ENCODE measurements at regions not wholly inside any gene's neighbourhood (a gene's known extent, or its start where the extent isn't known, plus 50 kb on each side); places are given as distances from the start of the nearest gene placed in this dataset.

GRCh38 chr4:32251126-32251525, 1531.0 kb downstream of the PCDH7 start:
- no peak for ATAC-seq
- Mint-ChIP-seq H3K27me3 (no peaks in the 10 kb centered on the region), H3K36me3 (no peaks in the 10 kb centered on the region), H3K4me3 (no peak overlapping the region), H3K27ac (no peak overlapping the region), H3K9me3 (peaks cover 7% of the 10 kb centered on the region), H3K4me1 (no peaks in the 10 kb centered on the region)

GRCh38 chr4:32251926-32252325, 1531.8 kb downstream of the PCDH7 start:
- Mint-ChIP-seq H3K27me3 (no peaks in the 10 kb centered on the region), H3K4me1 (no peaks in the 10 kb centered on the region), H3K27ac (no peak overlapping the region), H3K4me3 (no peak overlapping the region), H3K36me3 (no peaks in the 10 kb centered on the region), H3K9me3 (peaks cover 7% of the 10 kb centered on the region)
- no peak for ATAC-seq

DNA sequence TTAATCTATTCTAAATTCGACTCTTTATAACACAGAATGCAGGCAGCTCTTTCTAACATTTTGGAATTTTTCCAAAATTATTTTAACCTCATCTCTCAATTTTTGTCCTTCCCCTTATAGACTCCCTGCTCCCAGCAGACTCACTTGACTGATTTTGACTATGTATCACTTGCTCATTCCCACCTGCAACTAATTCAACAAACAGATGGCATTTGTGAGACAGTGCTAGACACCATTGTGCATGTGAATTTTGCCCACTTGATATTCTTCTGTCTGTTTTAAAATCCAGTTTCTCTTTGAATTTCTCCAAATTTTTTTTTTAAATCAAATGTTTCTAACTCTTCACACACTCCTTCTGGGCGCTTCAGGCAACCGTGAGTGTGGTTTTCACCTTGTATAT, 1534.0 kb downstream of the PCDH7 start:
- no peaks in the 10 kb centered on the region for H3K4me1 Mint-ChIP-seq
- no peak overlapping the region for H3K27ac Mint-ChIP-seq
- no peak for ATAC-seq
- no peaks in the 10 kb centered on the region for H3K27me3 Mint-ChIP-seq
- no peaks in the 10 kb centered on the region for H3K36me3 Mint-ChIP-seq
- H3K4me3 Mint-ChIP-seq: no peak overlapping the region
- peaks cover 10% of the 10 kb centered on the region for H3K9me3 Mint-ChIP-seq

DNA sequence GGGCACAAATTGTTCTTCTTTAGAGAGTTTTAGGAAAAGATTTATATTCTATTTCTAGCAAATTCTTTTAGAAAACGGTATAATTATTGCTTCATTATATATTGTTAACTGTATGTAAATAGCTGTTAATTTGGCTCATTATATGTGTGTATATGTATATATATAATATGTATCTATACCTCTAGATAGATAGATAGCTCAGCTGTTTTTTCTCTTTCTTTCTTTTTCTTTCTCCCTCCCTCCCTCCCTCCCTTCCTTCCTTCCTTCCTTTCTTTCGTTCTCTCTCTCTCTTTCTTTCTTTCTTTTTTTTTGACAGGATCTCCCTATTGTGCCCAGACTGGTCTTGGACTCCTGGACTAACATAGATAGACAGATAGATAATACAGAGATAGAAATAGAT, 1538.8 kb downstream of the PCDH7 start:
- ATAC-seq: no peak
- Mint-ChIP-seq H3K27ac (no peak overlapping the region), H3K27me3 (no peaks in the 10 kb centered on the region), H3K36me3 (no peaks in the 10 kb centered on the region), H3K4me1 (no peaks in the 10 kb centered on the region), H3K4me3 (no peak overlapping the region), H3K9me3 (peaks cover 6% of the 10 kb centered on the region)

- Mint-ChIP-seq H3K27ac (no peak overlapping the region), H3K27me3 (no peaks in the 10 kb centered on the region), H3K9me3 (peaks cover 3% of the 10 kb centered on the region), H3K4me3 (no peak overlapping the region), H3K4me1 (no peaks in the 10 kb centered on the region), H3K36me3 (no peaks in the 10 kb centered on the region)
- ATAC-seq: no peak
These were observed 1541.0 kb downstream of the PCDH7 start for GRCh38 chr4:32261196-32261595.

DNA sequence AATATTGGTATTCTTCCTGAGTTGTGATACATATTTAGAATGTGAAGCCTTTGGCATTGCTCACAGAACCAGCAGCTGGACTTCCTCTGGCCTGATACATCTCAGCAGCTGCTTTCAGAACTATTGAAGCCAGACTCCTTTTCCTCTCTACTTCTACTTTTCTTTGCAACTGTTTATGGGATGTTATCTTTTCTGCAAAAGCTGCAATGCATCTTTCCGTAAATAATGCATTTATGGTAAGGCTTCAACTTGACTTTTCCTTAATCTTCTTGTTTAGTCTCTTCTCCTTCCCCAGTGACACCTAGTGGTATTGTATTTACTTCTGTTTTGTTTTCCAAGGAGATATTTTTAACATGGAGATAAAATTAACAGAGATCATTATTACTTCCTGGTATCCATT, 1548.7 kb downstream of the PCDH7 start:
- H3K27me3 Mint-ChIP-seq: no peaks in the 10 kb centered on the region
- H3K9me3 Mint-ChIP-seq: peaks cover 2% of the 10 kb centered on the region
- H3K4me1 Mint-ChIP-seq: no peaks in the 10 kb centered on the region
- no peak overlapping the region for H3K4me3 Mint-ChIP-seq
- H3K27ac Mint-ChIP-seq: no peak overlapping the region
- no peaks in the 10 kb centered on the region for H3K36me3 Mint-ChIP-seq
- no peak for ATAC-seq

DNA sequence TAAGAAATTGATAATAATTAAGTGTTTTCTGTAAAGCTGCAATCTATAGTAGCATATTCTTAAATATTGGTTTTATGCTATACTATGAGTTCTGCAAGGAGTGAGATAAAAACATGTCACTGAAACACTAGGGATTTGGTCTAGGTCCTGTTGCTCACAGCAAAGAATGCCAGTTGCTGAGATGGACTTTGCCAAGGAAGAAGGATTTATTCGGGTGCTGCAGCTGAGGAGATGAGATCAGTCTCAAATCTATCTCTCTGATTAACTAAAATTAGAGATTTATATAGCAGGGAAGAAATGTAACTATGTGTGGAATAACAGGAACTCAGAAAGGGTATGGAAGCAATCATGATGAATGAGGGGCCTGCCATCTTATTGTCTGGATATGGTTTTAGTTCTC, 1569.9 kb downstream of the PCDH7 start:
- no peak overlapping the region for H3K27ac Mint-ChIP-seq
- no peaks in the 10 kb centered on the region for H3K27me3 Mint-ChIP-seq
- ATAC-seq: no peak
- H3K4me1 Mint-ChIP-seq: no peaks in the 10 kb centered on the region
- H3K36me3 Mint-ChIP-seq: no peaks in the 10 kb centered on the region
- no peak overlapping the region for H3K4me3 Mint-ChIP-seq
- H3K9me3 Mint-ChIP-seq: peaks cover 2% of the 10 kb centered on the region

DNA sequence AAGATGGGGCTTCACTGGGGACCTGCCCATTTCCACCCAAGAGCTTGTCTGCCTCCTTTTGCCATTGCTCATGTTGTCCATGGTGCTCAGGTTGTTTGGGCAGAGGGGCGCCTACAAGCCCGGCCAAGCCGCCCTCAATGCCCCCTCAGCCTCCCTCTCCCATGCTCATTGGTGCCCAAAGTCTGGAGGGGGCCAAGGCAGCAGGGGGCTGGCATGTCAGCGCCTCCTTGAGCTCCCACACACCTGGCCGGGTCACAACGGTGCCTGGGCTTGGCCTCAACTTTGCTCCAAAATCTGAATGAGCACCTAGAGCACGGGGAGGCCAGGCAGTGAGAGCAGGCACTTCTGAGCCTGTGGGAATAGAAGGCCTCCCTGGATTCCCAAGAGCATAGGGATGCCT, 1598.8 kb downstream of the PCDH7 start:
- Mint-ChIP-seq H3K27ac (no peak overlapping the region), H3K36me3 (no peaks in the 10 kb centered on the region), H3K4me3 (no peak overlapping the region), H3K4me1 (no peaks in the 10 kb centered on the region), H3K9me3 (no peaks in the 10 kb centered on the region), H3K27me3 (no peaks in the 10 kb centered on the region)
- no peak for ATAC-seq

- no peaks in the 10 kb centered on the region for H3K27me3 Mint-ChIP-seq
- H3K9me3 Mint-ChIP-seq: peaks cover 3% of the 10 kb centered on the region
- H3K27ac Mint-ChIP-seq: no peak overlapping the region
- H3K36me3 Mint-ChIP-seq: no peaks in the 10 kb centered on the region
- no peaks in the 10 kb centered on the region for H3K4me1 Mint-ChIP-seq
- ATAC-seq: no peak
- no peak overlapping the region for H3K4me3 Mint-ChIP-seq
These were observed 1601.3 kb downstream of the PCDH7 start for GRCh38 chr4:32321421-32321820.

- no peaks in the 10 kb centered on the region for H3K27me3 Mint-ChIP-seq
- no peaks in the 10 kb centered on the region for H3K36me3 Mint-ChIP-seq
- H3K4me1 Mint-ChIP-seq: no peaks in the 10 kb centered on the region
- no peak for ATAC-seq
- H3K4me3 Mint-ChIP-seq: no peak overlapping the region
- no peak overlapping the region for H3K27ac Mint-ChIP-seq
- peaks cover 6% of the 10 kb centered on the region for H3K9me3 Mint-ChIP-seq
These were observed 1614.6 kb downstream of the PCDH7 start for GRCh38 chr4:32334759-32335158.

DNA sequence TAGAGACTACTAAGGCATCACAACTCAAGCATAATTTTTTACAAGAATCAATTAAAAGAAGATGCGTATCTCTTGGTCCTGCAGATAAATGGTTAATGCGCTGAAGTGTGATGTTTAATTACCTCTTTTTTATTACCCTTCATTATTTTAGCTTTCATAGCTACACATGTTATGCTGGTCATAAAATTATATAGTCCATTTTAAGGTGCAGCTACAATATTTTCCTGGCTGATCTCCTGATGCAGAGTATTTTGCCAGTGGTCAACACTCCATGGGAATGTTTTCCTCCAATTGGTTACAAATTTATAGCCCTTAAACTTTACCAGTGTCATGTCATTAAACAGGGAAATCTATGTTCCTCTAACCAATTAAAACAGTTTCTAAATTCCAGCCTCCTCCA, 1617.2 kb downstream of the PCDH7 start:
- peaks cover 6% of the 10 kb centered on the region for H3K9me3 Mint-ChIP-seq
- no peaks in the 10 kb centered on the region for H3K4me1 Mint-ChIP-seq
- no peak overlapping the region for H3K27ac Mint-ChIP-seq
- no peak overlapping the region for H3K4me3 Mint-ChIP-seq
- H3K27me3 Mint-ChIP-seq: no peaks in the 10 kb centered on the region
- no peak for ATAC-seq
- no peaks in the 10 kb centered on the region for H3K36me3 Mint-ChIP-seq

- ATAC-seq: no peak
These were observed 1620.4 kb downstream of the PCDH7 start for GRCh38 chr4:32340591-32340990.

DNA sequence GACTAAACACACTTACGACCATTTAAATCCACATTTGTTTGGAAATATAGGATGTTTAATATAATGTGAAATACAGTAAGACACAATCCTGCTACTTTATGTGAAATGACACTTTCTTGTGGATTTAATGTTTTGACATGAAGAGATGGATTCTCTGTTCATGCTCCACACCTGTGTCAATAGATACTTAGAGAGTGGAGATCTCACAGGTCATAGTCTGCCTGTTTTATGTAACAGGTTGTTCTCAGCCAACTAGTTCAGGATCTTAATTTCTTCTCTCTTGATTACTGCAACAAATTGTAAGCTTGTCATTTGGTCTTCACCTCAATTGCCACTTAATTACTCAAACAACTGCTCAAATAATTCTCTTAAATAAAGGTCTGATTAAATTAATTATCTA, 1621.2 kb downstream of the PCDH7 start:
- Mint-ChIP-seq H3K4me3 (no peak overlapping the region), H3K9me3 (peaks cover 5% of the 10 kb centered on the region), H3K27ac (no peak overlapping the region), H3K36me3 (no peaks in the 10 kb centered on the region), H3K4me1 (no peaks in the 10 kb centered on the region), H3K27me3 (no peaks in the 10 kb centered on the region)
- no peak for ATAC-seq

More at GRCh38 chr4:32340591-32340990, 1620.4 kb downstream of the PCDH7 start:
- peaks cover 5% of the 10 kb centered on the region for H3K9me3 Mint-ChIP-seq
- H3K4me1 Mint-ChIP-seq: no peaks in the 10 kb centered on the region
- no peak overlapping the region for H3K27ac Mint-ChIP-seq
- H3K36me3 Mint-ChIP-seq: no peaks in the 10 kb centered on the region
- no peaks in the 10 kb centered on the region for H3K27me3 Mint-ChIP-seq
- H3K4me3 Mint-ChIP-seq: no peak overlapping the region

DNA sequence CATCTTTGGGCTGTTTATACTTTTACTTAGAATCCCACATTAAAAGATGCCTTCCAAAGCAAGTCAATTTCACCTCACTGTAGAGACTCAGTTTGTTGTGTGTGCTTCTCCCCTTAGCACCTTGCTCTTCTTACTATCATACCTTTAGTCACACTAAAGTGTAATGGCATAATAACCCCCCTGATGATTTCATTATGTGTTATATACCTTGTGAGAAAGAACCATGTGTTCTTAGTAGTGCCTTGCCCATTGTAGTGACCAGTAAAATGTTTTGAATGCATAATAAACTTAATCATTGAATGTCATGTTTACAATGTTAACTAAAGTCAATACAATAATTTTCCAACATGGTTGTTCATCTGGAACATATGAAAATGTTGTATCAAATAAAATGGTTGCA, 1621.9 kb downstream of the PCDH7 start:
- no peak for ATAC-seq
- Mint-ChIP-seq H3K4me3 (no peak overlapping the region), H3K4me1 (no peaks in the 10 kb centered on the region), H3K9me3 (peaks cover 2% of the 10 kb centered on the region), H3K27me3 (no peaks in the 10 kb centered on the region), H3K36me3 (no peaks in the 10 kb centered on the region), H3K27ac (no peak overlapping the region)

DNA sequence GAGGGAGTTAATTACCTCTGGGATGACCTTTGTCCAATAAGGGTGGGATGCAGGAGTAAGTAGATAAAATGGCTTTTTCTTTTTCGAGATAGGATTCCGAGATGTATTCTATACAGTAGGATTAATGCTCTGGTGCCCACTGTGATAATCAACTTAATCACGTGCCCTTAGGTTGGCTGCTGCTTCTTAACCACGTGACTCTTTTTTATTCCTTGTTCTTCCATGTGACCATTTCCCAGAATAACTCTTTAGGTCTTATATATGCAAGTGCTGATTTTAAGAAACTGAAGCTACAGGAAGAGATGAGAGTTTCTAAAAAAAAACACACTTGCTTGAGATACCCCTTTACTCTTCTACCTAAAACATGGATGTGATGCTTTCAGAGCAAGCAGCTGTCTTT, 1628.9 kb downstream of the PCDH7 start:
- ATAC-seq: no peak
- Mint-ChIP-seq H3K4me1 (no peaks in the 10 kb centered on the region), H3K27ac (no peak overlapping the region), H3K4me3 (no peak overlapping the region), H3K9me3 (peaks cover 6% of the 10 kb centered on the region), H3K36me3 (no peaks in the 10 kb centered on the region), H3K27me3 (no peaks in the 10 kb centered on the region)

DNA sequence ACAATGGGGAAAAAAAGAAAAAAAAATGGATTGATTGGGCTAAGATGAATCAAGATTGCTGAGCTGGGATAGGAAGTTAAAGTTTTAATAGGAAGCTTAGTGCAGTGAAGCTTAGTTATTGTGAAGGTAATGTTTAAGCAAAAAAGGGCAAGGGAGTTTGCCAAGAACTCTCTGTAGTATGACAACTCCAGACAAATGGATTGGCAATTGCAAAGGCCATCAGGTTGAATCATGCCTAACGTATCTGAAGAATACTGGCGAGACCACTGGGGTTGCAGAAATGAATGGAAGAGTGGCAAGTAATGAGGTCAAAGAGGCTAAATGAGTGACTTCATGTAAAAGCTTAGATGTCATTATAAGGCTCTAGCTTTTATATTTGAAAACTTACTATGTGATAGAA, 1654.0 kb downstream of the PCDH7 start:
- no peaks in the 10 kb centered on the region for H3K9me3 Mint-ChIP-seq
- H3K27ac Mint-ChIP-seq: no peak overlapping the region
- no peaks in the 10 kb centered on the region for H3K4me1 Mint-ChIP-seq
- H3K4me3 Mint-ChIP-seq: no peak overlapping the region
- H3K36me3 Mint-ChIP-seq: no peaks in the 10 kb centered on the region
- ATAC-seq: no peak
- no peaks in the 10 kb centered on the region for H3K27me3 Mint-ChIP-seq

GRCh38 chr4:32393806-32394205, 1673.6 kb downstream of the PCDH7 start:
- no peaks in the 10 kb centered on the region for H3K4me1 Mint-ChIP-seq
- H3K4me3 Mint-ChIP-seq: no peak overlapping the region
- no peak overlapping the region for H3K27ac Mint-ChIP-seq
- ATAC-seq: no peak
- no peaks in the 10 kb centered on the region for H3K27me3 Mint-ChIP-seq
- H3K9me3 Mint-ChIP-seq: peaks cover 3% of the 10 kb centered on the region
- no peaks in the 10 kb centered on the region for H3K36me3 Mint-ChIP-seq

Measured in stimulated activated memory B cell treated with anti-CD40 and anti-IgM and Interleukin-4, amounts not matched to agents 10 μg/mL and 1 μg/mL and 100 μg/mL, for 72 hours (primary cell).